Pulmonary artery endothelial cell (primary cell): ENCODE measurements at regions not wholly inside any gene's neighbourhood (a gene's known extent, or its start where the extent isn't known, plus 50 kb on each side); places are given as distances from the start of the nearest gene placed in this dataset.

ENCODE experiments used
- DNase-seq: peaks from one replicate; pipeline ENCODE4 v3.0.0-alpha.2; 2011; ENCODE audit warnings: low read depth, low spot score

- DNase-seq, result no peak
These were observed 218.2 kb upstream of the ADGRL2 start for GRCh38 chr1:81582467-81582986.

GRCh38 chr1:81578867-81579266 lies 221.9 kb upstream of the ADGRL2 start:
- DNase-seq, result no peak

- no peak for DNase-seq
These were observed 223.6 kb upstream of the ADGRL2 start for GRCh38 chr1:81577004-81577697.

GRCh38 chr1:81574408-81574807 lies 226.3 kb upstream of the ADGRL2 start:
- no peak for DNase-seq

GRCh38 chr1:81573458-81573857 lies 227.3 kb upstream of the ADGRL2 start:
- DNase-seq, result no peak

- DNase-seq, result no peak
These were observed 228.8 kb upstream of the ADGRL2 start for GRCh38 chr1:81571946-81572345.

GRCh38 chr1:81569761-81570160 lies 231.0 kb upstream of the ADGRL2 start:
- no peak for DNase-seq

- no peak for DNase-seq
These were observed 237.1 kb upstream of the ADGRL2 start for GRCh38 chr1:81563632-81564031.

- no peak for DNase-seq
These were observed 237.8 kb upstream of the ADGRL2 start for GRCh38 chr1:81562934-81563333.

GRCh38 chr1:81560629-81561028 lies 240.1 kb upstream of the ADGRL2 start:
- DNase-seq, result no peak

- no peak for DNase-seq
These were observed 240.9 kb upstream of the ADGRL2 start for GRCh38 chr1:81559662-81560350.

GRCh38 chr1:81558291-81559076 lies 242.2 kb upstream of the ADGRL2 start:
- DNase-seq, result no peak

GRCh38 chr1:81556968-81557367 lies 243.8 kb upstream of the ADGRL2 start:
- DNase-seq, result no peak

- DNase-seq, result no peak
These were observed 246.2 kb upstream of the ADGRL2 start for GRCh38 chr1:81554534-81554933.

- no peak for DNase-seq
These were observed 246.6 kb upstream of the ADGRL2 start for GRCh38 chr1:81554108-81554507.

GRCh38 chr1:81553503-81553902 lies 247.2 kb upstream of the ADGRL2 start:
- DNase-seq, result no peak

GRCh38 chr1:81551946-81552345 lies 248.8 kb upstream of the ADGRL2 start:
- DNase-seq, result no peak

GRCh38 chr1:81550753-81551152 lies 250.0 kb upstream of the ADGRL2 start:
- no peak for DNase-seq

GRCh38 chr1:81549588-81550127 lies 251.1 kb upstream of the ADGRL2 start:
- DNase-seq, result peak; percentile 11

- DNase-seq, result no peak
These were observed 251.7 kb upstream of the ADGRL2 start for GRCh38 chr1:81548918-81549587.

- DNase-seq, result no peak
These were observed 252.8 kb upstream of the ADGRL2 start for GRCh38 chr1:81547912-81548303.
